ENCODE measurements at regions not wholly inside any gene's neighbourhood (a gene's known extent, or its start where the extent isn't known, plus 50 kb on each side); places are given as distances from the start of the nearest gene placed in this dataset.

DNA sequence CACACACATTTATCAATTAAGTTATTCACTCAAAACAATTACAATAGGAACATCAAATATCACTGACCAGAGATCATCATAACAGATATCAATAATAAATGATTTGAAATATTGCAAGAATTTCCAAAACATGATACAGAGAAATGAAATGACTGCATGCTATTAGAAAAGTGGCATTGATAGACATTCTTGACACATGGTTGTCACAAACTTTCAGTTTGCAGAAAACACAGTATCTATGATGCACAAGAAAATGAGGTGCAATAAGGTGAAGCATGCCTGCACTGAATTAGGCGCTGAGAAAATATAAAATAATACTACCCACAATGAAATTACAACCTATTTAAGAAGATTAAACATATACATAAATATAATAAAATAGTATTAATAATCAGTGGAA is 198.0 kb upstream of the SYT1 start:
- no peaks in the 10 kb centered on the region for H3K4me1 ChIP-seq (ENCODE audit: control insufficient read depth, insufficient read depth, low read length)
- H3K36me3 ChIP-seq (ENCODE audit: control insufficient read depth in 2 of 2, insufficient read depth in 1 of 2, low read length in 2 of 2) = no peaks in the 10 kb centered on the region
- no peak overlapping the region for H3K27ac ChIP-seq (ENCODE audit: extremely low read depth, low read depth, low read length)
- H3K9me3 ChIP-seq (ENCODE audit: control insufficient read depth, insufficient read depth, low read depth, low read length) = no peaks in the 10 kb centered on the region
- ChIA-PET CTCF (interaction anchor here (0.5 kb wide), 1 partner anchor 36 kb away, joined by 4 read pairs; no protein-coding TSS in a partner anchor), POLR2A (no interaction called here)
- no peak overlapping the region for H3K4me3 ChIP-seq (ENCODE audit: low read depth, low read length)
- TF ChIP-seq EGR2 (tag by site-specific recombination; IDR thresholded peaks at IDR 0.05; ENCODE audit: low read depth) = no peak
- TF ChIP-seq ZNF677 (tag by site-specific recombination; IDR thresholded peaks at IDR 0.05) = no peak
- TF ChIP-seq, protein P1, sequence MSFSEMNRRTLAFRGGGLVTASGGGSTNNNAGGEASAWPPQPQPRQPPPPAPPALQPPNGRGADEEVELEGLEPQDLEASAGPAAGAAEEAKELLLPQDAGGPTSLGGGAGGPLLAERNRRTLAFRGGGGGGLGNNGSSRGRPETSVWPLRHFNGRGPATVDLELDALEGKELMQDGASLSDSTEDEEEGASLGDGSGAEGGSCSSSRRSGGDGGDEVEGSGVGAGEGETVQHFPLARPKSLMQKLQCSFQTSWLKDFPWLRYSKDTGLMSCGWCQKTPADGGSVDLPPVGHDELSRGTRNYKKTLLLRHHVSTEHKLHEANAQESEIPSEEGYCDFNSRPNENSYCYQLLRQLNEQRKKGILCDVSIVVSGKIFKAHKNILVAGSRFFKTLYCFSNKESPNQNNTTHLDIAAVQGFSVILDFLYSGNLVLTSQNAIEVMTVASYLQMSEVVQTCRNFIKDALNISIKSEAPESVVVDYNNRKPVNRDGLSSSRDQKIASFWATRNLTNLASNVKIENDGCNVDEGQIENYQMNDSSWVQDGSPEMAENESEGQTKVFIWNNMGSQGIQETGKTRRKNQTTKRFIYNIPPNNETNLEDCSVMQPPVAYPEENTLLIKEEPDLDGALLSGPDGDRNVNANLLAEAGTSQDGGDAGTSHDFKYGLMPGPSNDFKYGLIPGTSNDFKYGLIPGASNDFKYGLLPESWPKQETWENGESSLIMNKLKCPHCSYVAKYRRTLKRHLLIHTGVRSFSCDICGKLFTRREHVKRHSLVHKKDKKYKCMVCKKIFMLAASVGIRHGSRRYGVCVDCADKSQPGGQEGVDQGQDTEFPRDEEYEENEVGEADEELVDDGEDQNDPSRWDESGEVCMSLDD (tag by site-specific recombination; IDR thresholded peaks at IDR 0.05) = no peak
- TF ChIP-seq, protein P2, sequence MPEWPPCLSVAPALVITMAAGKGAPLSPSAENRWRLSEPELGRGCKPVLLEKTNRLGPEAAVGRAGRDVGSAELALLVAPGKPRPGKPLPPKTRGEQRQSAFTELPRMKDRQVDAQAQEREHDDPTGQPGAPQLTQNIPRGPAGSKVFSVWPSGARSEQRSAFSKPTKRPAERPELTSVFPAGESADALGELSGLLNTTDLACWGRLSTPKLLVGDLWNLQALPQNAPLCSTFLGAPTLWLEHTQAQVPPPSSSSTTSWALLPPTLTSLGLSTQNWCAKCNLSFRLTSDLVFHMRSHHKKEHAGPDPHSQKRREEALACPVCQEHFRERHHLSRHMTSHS (tag by site-specific recombination; IDR thresholded peaks at IDR 0.05) = no peak

DNA sequence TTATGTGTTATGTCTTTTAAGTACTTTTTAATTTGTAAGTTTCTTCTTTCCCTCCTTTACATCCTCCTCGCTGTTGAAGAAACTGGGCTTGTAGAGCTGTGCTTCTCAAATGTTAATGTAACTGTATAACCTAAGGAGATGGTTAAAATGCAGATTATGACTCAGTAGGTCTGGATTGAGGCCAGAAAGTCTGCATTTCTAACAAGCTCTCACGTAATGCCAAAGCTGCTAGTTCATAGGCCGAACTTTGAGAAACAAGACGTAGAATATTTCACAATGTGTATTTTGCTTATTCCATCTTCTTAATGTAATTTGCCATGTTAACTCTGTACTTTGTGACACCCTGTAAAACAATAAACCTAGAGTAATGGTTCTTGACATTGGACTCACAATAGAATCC is 193.3 kb upstream of the SYT1 start:
- ChIA-PET CTCF (no interaction called here), POLR2A (no interaction called here)
- H3K9me3 ChIP-seq (ENCODE audit: control insufficient read depth, insufficient read depth, low read depth, low read length) = no peaks in the 10 kb centered on the region
- TF ChIP-seq ZNF324 (tag by site-specific recombination; IDR thresholded peaks at IDR 0.05) = no peak
- TF ChIP-seq GLIS2 (tag by site-specific recombination; IDR thresholded peaks at IDR 0.05) = no peak
- TF ChIP-seq ZNF157 (tag by site-specific recombination; IDR thresholded peaks at IDR 0.05) = no peak
- TF ChIP-seq, protein P3, sequence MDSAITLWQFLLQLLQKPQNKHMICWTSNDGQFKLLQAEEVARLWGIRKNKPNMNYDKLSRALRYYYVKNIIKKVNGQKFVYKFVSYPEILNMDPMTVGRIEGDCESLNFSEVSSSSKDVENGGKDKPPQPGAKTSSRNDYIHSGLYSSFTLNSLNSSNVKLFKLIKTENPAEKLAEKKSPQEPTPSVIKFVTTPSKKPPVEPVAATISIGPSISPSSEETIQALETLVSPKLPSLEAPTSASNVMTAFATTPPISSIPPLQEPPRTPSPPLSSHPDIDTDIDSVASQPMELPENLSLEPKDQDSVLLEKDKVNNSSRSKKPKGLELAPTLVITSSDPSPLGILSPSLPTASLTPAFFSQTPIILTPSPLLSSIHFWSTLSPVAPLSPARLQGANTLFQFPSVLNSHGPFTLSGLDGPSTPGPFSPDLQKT (IDR thresholded peaks at IDR 0.05; ENCODE audit: borderline replicate concordance, low read depth, low read length) = no peak
- no peak for TF ChIP-seq ZNF248 (tag by site-specific recombination; IDR thresholded peaks at IDR 0.05)
- TF ChIP-seq KLF9 (tag by site-specific recombination; IDR thresholded peaks at IDR 0.05; ENCODE audit: low read depth) = no peak
- no peak for TF ChIP-seq ZNF514 (tag by site-specific recombination; IDR thresholded peaks at IDR 0.05)
- TF ChIP-seq SALL2 (tag by site-specific recombination; IDR thresholded peaks at IDR 0.05; ENCODE audit: borderline replicate concordance) = no peak
- no peak for TF ChIP-seq ZNF433 (tag by site-specific recombination; IDR thresholded peaks at IDR 0.05; ENCODE audit: low read depth)
- no peak for TF ChIP-seq REPIN1 (tag by site-specific recombination; IDR thresholded peaks at IDR 0.05; ENCODE audit: low read depth)
- no peak for TF ChIP-seq ZNF654 (tag by site-specific recombination; IDR thresholded peaks at IDR 0.05; ENCODE audit: low read depth)
- no peak for TF ChIP-seq ZNF350 (tag by site-specific recombination; IDR thresholded peaks at IDR 0.05)
- TF ChIP-seq ZNF791 (tag by site-specific recombination; IDR thresholded peaks at IDR 0.05) = no peak
- TF ChIP-seq, protein P4, sequence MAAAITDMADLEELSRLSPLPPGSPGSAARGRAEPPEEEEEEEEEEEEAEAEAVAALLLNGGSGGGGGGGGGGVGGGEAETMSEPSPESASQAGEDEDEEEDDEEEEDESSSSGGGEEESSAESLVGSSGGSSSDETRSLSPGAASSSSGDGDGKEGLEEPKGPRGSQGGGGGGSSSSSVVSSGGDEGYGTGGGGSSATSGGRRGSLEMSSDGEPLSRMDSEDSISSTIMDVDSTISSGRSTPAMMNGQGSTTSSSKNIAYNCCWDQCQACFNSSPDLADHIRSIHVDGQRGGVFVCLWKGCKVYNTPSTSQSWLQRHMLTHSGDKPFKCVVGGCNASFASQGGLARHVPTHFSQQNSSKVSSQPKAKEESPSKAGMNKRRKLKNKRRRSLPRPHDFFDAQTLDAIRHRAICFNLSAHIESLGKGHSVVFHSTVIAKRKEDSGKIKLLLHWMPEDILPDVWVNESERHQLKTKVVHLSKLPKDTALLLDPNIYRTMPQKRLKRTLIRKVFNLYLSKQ (tag by site-specific recombination; IDR thresholded peaks at IDR 0.05; ENCODE audit: borderline replicate concordance) = no peak
- TF ChIP-seq, protein P5, sequence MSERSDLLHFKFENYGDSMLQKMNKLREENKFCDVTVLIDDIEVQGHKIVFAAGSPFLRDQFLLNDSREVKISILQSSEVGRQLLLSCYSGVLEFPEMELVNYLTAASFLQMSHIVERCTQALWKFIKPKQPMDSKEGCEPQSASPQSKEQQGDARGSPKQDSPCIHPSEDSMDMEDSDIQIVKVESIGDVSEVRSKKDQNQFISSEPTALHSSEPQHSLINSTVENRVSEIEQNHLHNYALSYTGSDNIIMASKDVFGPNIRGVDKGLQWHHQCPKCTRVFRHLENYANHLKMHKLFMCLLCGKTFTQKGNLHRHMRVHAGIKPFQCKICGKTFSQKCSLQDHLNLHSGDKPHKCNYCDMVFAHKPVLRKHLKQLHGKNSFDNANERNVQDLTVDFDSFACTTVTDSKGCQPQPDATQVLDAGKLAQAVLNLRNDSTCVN (tag by site-specific recombination; optimal IDR thresholded peaks at IDR 0.05) = no peak
- TF ChIP-seq, protein P6, sequence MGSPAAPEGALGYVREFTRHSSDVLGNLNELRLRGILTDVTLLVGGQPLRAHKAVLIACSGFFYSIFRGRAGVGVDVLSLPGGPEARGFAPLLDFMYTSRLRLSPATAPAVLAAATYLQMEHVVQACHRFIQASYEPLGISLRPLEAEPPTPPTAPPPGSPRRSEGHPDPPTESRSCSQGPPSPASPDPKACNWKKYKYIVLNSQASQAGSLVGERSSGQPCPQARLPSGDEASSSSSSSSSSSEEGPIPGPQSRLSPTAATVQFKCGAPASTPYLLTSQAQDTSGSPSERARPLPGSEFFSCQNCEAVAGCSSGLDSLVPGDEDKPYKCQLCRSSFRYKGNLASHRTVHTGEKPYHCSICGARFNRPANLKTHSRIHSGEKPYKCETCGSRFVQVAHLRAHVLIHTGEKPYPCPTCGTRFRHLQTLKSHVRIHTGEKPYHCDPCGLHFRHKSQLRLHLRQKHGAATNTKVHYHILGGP (tag by site-specific recombination; IDR thresholded peaks at IDR 0.05) = no peak
- TF ChIP-seq ZNF707 (tag by site-specific recombination; IDR thresholded peaks at IDR 0.05) = no peak
- TF ChIP-seq ZSCAN16 (tag by site-specific recombination; IDR thresholded peaks at IDR 0.05) = no peak
- H3K36me3 ChIP-seq (ENCODE audit: control insufficient read depth in 2 of 2, insufficient read depth in 1 of 2, low read length in 2 of 2) = no peaks in the 10 kb centered on the region
- H3K27ac ChIP-seq (ENCODE audit: extremely low read depth, low read depth, low read length) = no peak overlapping the region
- H3K4me3 ChIP-seq (ENCODE audit: low read depth, low read length) = no peak overlapping the region
- no peaks in the 10 kb centered on the region for H3K4me1 ChIP-seq (ENCODE audit: control insufficient read depth, insufficient read depth, low read length)

All from HEK293 (cell line).